RPMI7951 (cell line): ENCODE measurements at regions not wholly inside any gene's neighbourhood (a gene's known extent, or its start where the extent isn't known, plus 50 kb on each side); places are given as distances from the start of the nearest gene placed in this dataset.

ENCODE experiments used
- DNase-seq: peaks from one replicate; pipeline ENCODE4 v3.0.0-alpha.2; 2012; ENCODE audit warnings: low read depth

- peak; percentile 7 for DNase-seq
These were observed 261.4 kb upstream of the ZWINT start for GRCh38 chr10:56622335-56622973.

GRCh38 chr10:56606202-56606601, 245.1 kb upstream of the ZWINT start:
- no peak for DNase-seq

DNA sequence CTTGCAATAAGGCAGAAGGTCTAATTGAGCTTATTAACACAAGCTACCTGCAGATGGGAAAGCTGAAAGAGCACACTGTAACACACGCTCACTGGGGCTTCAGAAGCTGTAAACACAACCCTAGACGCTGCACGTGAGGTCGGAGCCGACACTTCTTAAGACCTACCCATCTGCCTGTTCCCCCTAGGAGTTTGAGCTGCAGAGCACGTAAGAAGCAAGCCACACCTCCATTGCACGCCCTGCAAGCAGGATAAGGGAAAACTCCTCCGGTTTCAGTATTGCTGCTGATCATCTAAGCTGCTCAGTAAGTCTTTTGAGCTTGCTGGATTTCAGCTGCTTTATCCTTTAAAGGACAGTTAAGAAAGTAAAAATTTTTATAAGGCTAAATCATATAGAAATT, 244.0 kb upstream of the ZWINT start:
- DNase-seq = no peak

DNA sequence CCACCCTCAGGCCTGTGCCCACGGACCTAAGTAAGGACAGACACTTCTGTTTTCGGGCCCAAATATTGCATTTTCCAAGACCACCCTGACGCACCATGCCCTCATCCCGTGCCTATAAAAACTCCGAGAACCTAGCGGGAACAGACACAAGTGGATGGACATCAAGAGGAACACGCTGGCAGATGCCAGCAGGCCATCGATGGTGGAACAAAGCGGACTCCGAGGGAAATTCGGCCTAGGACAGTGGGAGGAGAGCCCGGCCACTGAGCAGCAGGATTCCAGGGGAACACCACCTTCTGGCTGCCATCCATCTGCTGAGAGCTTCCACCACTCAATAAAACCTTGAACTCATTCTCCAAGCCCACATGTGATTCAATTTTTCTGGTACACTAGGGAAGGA, 243.6 kb upstream of the ZWINT start:
- DNase-seq = no peak

GRCh38 chr10:56599201-56599600, 238.1 kb upstream of the ZWINT start:
- DNase-seq = no peak

DNA sequence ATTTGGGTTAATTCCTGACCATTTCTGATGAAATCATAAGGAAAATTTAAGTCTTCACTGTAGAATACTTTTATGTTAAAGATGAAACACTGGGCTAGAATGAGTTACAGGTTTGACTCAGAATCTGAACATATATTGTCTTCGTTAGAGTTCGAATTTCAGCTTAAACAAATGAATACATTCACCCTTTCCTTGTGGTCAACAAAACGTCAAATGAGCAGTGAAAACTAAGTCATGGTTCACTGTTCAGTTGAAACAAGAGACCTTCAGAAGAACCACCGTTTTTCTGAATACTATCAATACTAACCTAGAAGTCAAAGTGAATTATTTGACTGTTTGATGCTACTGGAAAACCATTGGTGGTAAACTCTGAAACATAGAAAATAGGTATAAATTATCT, 235.2 kb upstream of the ZWINT start:
- DNase-seq = no peak

DNA sequence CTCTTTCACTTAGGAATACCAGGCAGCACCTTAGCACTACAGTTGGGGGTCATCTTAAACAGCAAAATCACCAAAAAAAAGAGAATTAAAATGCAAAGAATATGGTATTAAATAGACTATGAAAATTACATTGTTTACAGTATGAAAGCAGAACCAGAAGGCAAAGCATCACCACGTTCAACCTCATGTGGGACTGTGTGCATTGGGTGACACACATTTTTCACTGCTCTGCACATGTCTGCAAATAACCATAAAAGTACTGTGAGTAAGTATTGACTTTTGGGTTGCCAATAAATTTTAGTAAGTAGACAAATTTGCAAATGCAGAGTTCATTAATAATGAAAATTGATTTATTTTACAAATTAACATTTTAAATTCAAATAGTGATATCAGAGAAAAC, 232.1 kb upstream of the ZWINT start:
- DNase-seq = no peak

GRCh38 chr10:56586461-56586891, 225.4 kb upstream of the ZWINT start:
- DNase-seq = no peak

DNA sequence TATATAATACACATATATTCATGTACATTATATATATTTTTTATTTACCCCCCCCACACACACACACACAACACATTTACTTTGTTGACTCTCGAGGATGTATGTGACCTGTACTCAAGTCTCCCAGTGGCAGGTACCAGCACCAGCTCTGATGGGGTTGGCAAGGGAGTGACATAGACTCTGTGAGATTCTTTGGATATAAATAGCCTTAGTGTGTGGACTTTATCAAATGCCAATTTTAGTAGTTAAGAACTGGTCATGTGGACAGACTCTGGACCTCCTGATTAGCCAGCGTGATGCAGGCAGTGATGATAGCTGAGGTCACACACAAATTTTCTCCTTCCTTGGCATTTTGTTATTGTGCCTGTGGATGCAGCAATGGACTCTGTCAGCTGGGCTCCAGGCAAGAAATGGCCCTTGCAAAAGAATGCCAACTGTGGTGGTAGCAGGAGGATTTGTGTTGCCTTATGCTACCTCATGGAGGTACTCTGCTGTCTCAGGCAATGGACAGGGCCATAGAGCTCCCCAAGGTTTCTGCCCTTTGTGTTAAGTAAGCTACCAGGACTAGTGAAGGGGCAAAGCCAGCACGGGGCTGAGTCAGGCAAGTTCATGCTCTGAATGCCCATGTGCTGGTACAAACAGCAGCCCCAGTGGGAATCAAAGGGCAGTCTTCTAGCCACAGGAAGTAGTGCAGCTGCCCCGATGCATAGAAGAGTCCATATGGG, 224.6 kb upstream of the ZWINT start:
- no peak for DNase-seq

DNA sequence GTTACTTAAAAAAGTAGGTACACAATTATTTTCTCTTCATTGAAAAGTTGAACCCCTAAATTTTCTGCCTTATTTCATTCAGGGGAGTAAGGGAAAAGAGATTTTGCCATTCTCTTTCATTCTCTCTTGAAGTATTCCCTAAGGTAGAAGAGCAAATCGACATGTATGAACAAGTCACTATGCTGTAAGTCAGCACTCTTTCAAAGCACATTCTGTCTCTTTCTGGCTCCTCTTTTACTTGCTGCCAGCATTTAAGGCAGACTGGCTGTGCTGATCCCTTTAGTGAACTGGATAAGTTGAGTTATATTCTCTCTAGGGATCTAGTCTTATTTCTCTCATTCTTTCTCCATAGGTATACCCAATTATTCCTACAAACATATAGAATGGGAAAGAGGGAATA, 222.3 kb upstream of the ZWINT start:
- no peak for DNase-seq

GRCh38 chr10:56567580-56567979, 206.5 kb upstream of the ZWINT start:
- no peak for DNase-seq

DNA sequence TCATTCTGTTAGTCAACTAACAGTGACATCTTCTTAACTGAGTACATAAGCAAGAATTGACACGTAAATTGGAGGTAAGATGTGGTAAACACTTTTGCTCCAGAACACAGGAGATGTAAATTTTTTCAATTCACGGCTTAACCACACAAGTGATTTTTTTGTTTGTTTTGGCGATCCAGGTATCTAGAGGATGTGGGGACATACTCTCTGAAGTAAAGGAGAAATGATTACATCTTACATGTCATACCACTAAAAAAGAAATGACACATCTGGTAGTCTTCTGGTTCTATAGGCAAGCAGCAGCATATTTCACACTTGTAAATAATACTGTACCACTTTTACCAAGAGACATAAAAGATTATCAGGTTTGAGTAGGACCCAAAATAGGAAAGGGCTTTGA, 200.3 kb upstream of the ZWINT start:
- no peak for DNase-seq

DNA sequence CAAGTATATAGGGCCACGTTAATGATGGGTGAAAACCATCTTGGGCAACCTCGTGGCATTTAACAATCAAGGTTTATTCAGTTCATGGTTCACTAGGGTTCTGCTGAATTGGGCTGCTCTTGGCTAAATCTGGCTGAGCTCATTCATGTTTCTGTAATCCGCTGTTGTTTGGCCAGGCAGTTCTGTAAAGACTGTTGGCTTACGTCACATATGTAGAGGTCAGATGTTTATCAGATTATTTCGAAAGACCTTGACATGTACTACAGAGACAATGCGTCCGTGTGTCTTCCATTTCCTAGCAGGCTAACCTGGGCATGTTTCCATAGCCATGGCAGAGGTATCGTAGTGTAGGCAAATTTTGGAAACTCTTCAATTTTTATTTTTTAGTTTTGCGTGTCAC, 190.0 kb upstream of the ZWINT start:
- no peak for DNase-seq

GRCh38 chr10:56547163-56547562, 186.1 kb upstream of the ZWINT start:
- no peak for DNase-seq

DNA sequence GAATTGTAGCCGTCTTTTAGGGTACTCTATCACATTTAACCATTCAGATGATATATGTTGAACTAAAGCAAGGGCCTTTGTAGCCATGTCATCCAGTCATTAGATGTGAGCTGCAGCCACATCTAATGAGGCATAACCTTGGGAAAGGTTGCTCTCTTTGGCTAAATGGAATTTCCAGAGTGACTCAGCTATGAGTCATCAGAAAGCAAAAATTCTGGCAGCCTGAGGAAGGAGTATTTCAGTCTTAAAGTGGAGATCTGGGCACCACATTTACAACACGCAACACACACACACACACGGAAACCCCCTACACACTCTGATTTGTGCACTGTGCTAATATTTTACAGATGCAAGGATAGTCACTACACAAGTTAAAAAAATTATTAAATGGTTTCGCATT, 176.9 kb upstream of the ZWINT start:
- peak; percentile 94 for DNase-seq

DNA sequence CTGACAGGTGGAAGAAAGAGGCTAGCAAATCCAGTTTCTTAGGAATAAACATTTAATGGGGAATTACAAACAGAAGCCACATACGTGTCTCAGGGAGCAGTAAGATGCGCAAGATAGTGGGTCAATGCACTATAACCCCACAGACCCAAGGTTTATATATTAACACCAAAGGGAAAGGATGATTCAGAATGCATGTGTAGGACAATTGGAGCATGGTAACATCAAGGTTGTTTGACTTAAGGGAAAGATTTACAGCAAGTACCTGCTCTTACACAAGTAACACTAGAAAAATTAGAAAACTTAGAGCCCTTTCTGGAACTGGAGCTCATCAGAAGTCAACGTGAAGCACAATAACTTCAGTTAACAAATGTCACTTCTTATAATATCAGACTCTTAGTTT, 161.1 kb upstream of the ZWINT start:
- no peak for DNase-seq

- no peak for DNase-seq
These were observed 147.5 kb upstream of the ZWINT start for GRCh38 chr10:56508562-56508961.

- DNase-seq = no peak
These were observed 146.0 kb upstream of the ZWINT start for GRCh38 chr10:56507033-56507432.

DNA sequence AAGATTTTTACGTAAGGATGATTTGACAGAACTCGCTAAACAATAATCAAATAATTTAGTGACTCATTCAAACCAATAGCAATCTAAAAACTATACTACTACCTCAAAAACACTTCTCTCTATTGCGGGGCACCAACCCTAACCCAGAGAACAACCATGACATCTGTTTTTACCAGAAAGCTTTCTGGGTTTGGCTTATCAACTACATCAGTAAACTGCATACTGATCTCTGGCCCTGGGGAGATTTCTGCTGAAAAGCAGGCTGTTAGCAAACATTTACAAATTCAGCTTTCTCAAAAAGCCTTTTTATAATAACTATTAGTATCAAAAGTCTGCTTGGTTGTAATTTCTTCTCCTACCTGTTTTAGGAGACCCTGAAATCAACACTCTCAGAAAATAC, 144.5 kb upstream of the ZWINT start:
- no peak for DNase-seq

DNA sequence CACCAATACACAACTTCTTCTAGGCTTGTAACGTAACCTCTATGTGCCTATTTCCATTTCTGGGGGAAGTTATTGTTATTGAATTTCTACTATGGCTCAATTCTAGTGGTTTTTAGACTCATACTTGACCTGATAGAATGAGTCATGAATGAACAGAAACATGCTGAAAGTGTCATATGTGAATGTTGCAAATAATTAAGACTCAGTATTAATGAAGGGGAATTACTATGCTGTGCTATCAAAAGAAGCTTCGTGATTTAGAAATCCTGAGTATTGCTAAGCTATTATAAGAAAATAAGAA, 135.1 kb upstream of the ZWINT start:
- DNase-seq = no peak

- no peak for DNase-seq
These were observed 126.7 kb upstream of the ZWINT start for GRCh38 chr10:56487746-56488145.

- no peak for DNase-seq
These were observed 120.5 kb upstream of the ZWINT start for GRCh38 chr10:56481521-56482091.

DNA sequence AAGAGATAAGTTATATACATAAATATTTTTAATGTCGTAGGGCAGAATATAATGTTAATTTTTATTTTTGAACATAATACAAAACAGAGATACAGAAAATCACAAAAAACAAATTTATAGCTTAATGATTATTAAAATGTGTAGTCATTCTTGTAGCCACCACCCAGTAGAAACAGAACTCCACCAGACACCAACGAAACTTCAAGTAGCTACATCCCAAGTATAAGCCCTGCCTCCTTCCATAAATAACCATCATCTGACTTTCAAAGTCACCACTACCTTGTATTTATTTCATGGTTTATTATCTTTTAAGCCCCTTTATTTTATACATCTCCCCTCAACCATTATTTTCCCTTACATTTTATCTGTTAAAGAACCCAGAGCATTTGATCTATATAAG, 111.9 kb upstream of the ZWINT start:
- no peak for DNase-seq

DNA sequence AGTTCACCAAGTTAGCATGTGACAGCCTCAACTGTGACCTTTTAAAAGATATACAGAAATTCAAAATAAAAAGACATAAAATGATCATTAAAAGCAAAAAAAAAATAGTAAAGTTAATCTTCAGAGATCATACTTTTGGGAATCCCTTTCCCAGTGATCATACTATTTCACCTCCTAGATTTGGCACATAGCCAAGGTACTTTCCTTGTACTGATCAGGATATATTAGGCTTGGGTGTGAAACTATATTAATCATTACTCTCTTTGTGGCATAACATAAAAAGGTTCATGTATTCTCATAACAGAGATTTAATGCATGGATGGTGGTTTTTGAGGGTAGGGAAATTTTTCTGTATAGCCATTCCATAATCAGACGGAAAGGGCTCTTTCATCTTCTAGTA, 109.6 kb upstream of the ZWINT start:
- no peak for DNase-seq
